ENCODE measurements at regions not wholly inside any gene's neighbourhood (a gene's known extent, or its start where the extent isn't known, plus 50 kb on each side); places are given as distances from the start of the nearest gene placed in this dataset.

GRCh38 chr9:108704156-108704852 is 151.5 kb downstream of the ACTL7B start:
- peaks cover 12% of the 10 kb centered on the region for H3K4me1 ChIP-seq (ENCODE audit: control insufficient read depth, insufficient read depth, low read length)
- H3K9me3 ChIP-seq (ENCODE audit: control insufficient read depth, low read length): no peaks in the 10 kb centered on the region
- no peaks in the 10 kb centered on the region for H3K36me3 ChIP-seq (ENCODE audit: control insufficient read depth, insufficient read depth, low read length)
- H3K9ac ChIP-seq (ENCODE audit: low read length): no peak overlapping the region
- no peak overlapping the region for H3K4me3 ChIP-seq (ENCODE audit: low read length)
- H3K27me3 ChIP-seq (ENCODE audit: control insufficient read depth, insufficient read depth, low read length): no peaks in the 10 kb centered on the region

GRCh38 chr9:108703429-108703828 is 152.4 kb downstream of the ACTL7B start:
- Histone ChIP-seq H3K4me1 (ENCODE audit: control insufficient read depth, insufficient read depth, low read length) (peaks cover 12% of the 10 kb centered on the region), H3K36me3 (ENCODE audit: control insufficient read depth, insufficient read depth, low read length) (no peaks in the 10 kb centered on the region), H3K9ac (ENCODE audit: low read length) (no peak overlapping the region), H3K27me3 (ENCODE audit: control insufficient read depth, insufficient read depth, low read length) (no peaks in the 10 kb centered on the region), H3K4me3 (ENCODE audit: low read length) (no peak overlapping the region), H3K9me3 (ENCODE audit: control insufficient read depth, low read length) (no peaks in the 10 kb centered on the region)

GRCh38 chr9:108702681-108703080 is 153.1 kb downstream of the ACTL7B start:
- no peaks in the 10 kb centered on the region for H3K27me3 ChIP-seq (ENCODE audit: control insufficient read depth, insufficient read depth, low read length)
- H3K36me3 ChIP-seq (ENCODE audit: control insufficient read depth, insufficient read depth, low read length): no peaks in the 10 kb centered on the region
- no peak overlapping the region for H3K9ac ChIP-seq (ENCODE audit: low read length)
- H3K4me3 ChIP-seq (ENCODE audit: low read length): no peak overlapping the region
- H3K9me3 ChIP-seq (ENCODE audit: control insufficient read depth, low read length): no peaks in the 10 kb centered on the region
- peaks cover 12% of the 10 kb centered on the region for H3K4me1 ChIP-seq (ENCODE audit: control insufficient read depth, insufficient read depth, low read length)

GRCh38 chr9:108698801-108699200 is 157.0 kb downstream of the ACTL7B start:
- Histone ChIP-seq H3K4me3 (ENCODE audit: low read length) (no peak overlapping the region), H3K9me3 (ENCODE audit: control insufficient read depth, low read length) (no peaks in the 10 kb centered on the region), H3K36me3 (ENCODE audit: control insufficient read depth, insufficient read depth, low read length) (no peaks in the 10 kb centered on the region), H3K4me1 (ENCODE audit: control insufficient read depth, insufficient read depth, low read length) (peaks cover under 1% of the 10 kb centered on the region), H3K9ac (ENCODE audit: low read length) (no peak overlapping the region), H3K27me3 (ENCODE audit: control insufficient read depth, insufficient read depth, low read length) (no peaks in the 10 kb centered on the region)

GRCh38 chr9:108698231-108698630 is 157.6 kb downstream of the ACTL7B start:
- no peak overlapping the region for H3K9ac ChIP-seq (ENCODE audit: low read length)

GRCh38 chr9:108696156-108696555 is 159.6 kb downstream of the ACTL7B start:
- H3K36me3 ChIP-seq (ENCODE audit: control insufficient read depth, insufficient read depth, low read length): no peaks in the 10 kb centered on the region
- H3K4me1 ChIP-seq (ENCODE audit: control insufficient read depth, insufficient read depth, low read length): no peaks in the 10 kb centered on the region
- no peaks in the 10 kb centered on the region for H3K27me3 ChIP-seq (ENCODE audit: control insufficient read depth, insufficient read depth, low read length)
- H3K9ac ChIP-seq (ENCODE audit: low read length): no peak overlapping the region
- no peaks in the 10 kb centered on the region for H3K9me3 ChIP-seq (ENCODE audit: control insufficient read depth, low read length)
- no peak overlapping the region for H3K4me3 ChIP-seq (ENCODE audit: low read length)

More at GRCh38 chr9:108698231-108698630, 157.6 kb downstream of the ACTL7B start:
- H3K4me3 ChIP-seq (ENCODE audit: low read length): no peak overlapping the region
- no peaks in the 10 kb centered on the region for H3K36me3 ChIP-seq (ENCODE audit: control insufficient read depth, insufficient read depth, low read length)
- H3K9me3 ChIP-seq (ENCODE audit: control insufficient read depth, low read length): no peaks in the 10 kb centered on the region
- no peaks in the 10 kb centered on the region for H3K27me3 ChIP-seq (ENCODE audit: control insufficient read depth, insufficient read depth, low read length)
- H3K4me1 ChIP-seq (ENCODE audit: control insufficient read depth, insufficient read depth, low read length): no peaks in the 10 kb centered on the region

- no peaks in the 10 kb centered on the region for H3K9me3 ChIP-seq (ENCODE audit: control insufficient read depth, low read length)
- no peak overlapping the region for H3K4me3 ChIP-seq (ENCODE audit: low read length)
- H3K27me3 ChIP-seq (ENCODE audit: control insufficient read depth, insufficient read depth, low read length): no peaks in the 10 kb centered on the region
- H3K36me3 ChIP-seq (ENCODE audit: control insufficient read depth, insufficient read depth, low read length): no peaks in the 10 kb centered on the region
- no peak overlapping the region for H3K9ac ChIP-seq (ENCODE audit: low read length)
- no peaks in the 10 kb centered on the region for H3K4me1 ChIP-seq (ENCODE audit: control insufficient read depth, insufficient read depth, low read length)
Observed at GRCh38 chr9:108694170-108694569, 161.6 kb downstream of the ACTL7B start.

- Histone ChIP-seq H3K9ac (ENCODE audit: low read length) (no peak overlapping the region), H3K4me1 (ENCODE audit: control insufficient read depth, insufficient read depth, low read length) (no peaks in the 10 kb centered on the region), H3K27me3 (ENCODE audit: control insufficient read depth, insufficient read depth, low read length) (no peaks in the 10 kb centered on the region), H3K4me3 (ENCODE audit: low read length) (no peak overlapping the region), H3K36me3 (ENCODE audit: control insufficient read depth, insufficient read depth, low read length) (no peaks in the 10 kb centered on the region), H3K9me3 (ENCODE audit: control insufficient read depth, low read length) (no peaks in the 10 kb centered on the region)
Observed at GRCh38 chr9:108691614-108692013, 164.2 kb downstream of the ACTL7B start.

- Histone ChIP-seq H3K36me3 (ENCODE audit: control insufficient read depth, insufficient read depth, low read length) (no peaks in the 10 kb centered on the region), H3K4me1 (ENCODE audit: control insufficient read depth, insufficient read depth, low read length) (no peaks in the 10 kb centered on the region), H3K9ac (ENCODE audit: low read length) (no peak overlapping the region), H3K9me3 (ENCODE audit: control insufficient read depth, low read length) (no peaks in the 10 kb centered on the region), H3K27me3 (ENCODE audit: control insufficient read depth, insufficient read depth, low read length) (no peaks in the 10 kb centered on the region), H3K4me3 (ENCODE audit: low read length) (no peak overlapping the region)
Observed at GRCh38 chr9:108688676-108689075, 167.1 kb downstream of the ACTL7B start.

- H3K9ac ChIP-seq (ENCODE audit: low read length): no peak overlapping the region
- H3K9me3 ChIP-seq (ENCODE audit: control insufficient read depth, low read length): no peaks in the 10 kb centered on the region
- H3K27me3 ChIP-seq (ENCODE audit: control insufficient read depth, insufficient read depth, low read length): no peaks in the 10 kb centered on the region
- H3K4me3 ChIP-seq (ENCODE audit: low read length): no peak overlapping the region
- H3K4me1 ChIP-seq (ENCODE audit: control insufficient read depth, insufficient read depth, low read length): peaks cover 3% of the 10 kb centered on the region
- H3K36me3 ChIP-seq (ENCODE audit: control insufficient read depth, insufficient read depth, low read length): no peaks in the 10 kb centered on the region
Observed at GRCh38 chr9:108688051-108688450, 167.7 kb downstream of the ACTL7B start.

- Histone ChIP-seq H3K36me3 (ENCODE audit: control insufficient read depth, insufficient read depth, low read length) (no peaks in the 10 kb centered on the region), H3K9ac (ENCODE audit: low read length) (no peak overlapping the region), H3K27me3 (ENCODE audit: control insufficient read depth, insufficient read depth, low read length) (no peaks in the 10 kb centered on the region), H3K4me1 (ENCODE audit: control insufficient read depth, insufficient read depth, low read length) (peaks cover 3% of the 10 kb centered on the region), H3K4me3 (ENCODE audit: low read length) (no peak overlapping the region), H3K9me3 (ENCODE audit: control insufficient read depth, low read length) (no peaks in the 10 kb centered on the region)
Observed at GRCh38 chr9:108687006-108687987, 168.5 kb downstream of the ACTL7B start.

Data from mucosa of stomach (tissue), 1 donor.